SK-MEL-5 (cell line): ENCODE measurements at regions not wholly inside any gene's neighbourhood (a gene's known extent, or its start where the extent isn't known, plus 50 kb on each side); places are given as distances from the start of the nearest gene placed in this dataset.

ENCODE experiments used
- DNase-seq: peaks from one replicate; pipeline ENCODE4 v3.0.0-alpha.2; 2016; ENCODE audit warnings: low read depth, low spot score
- in situ Hi-C: cut with HindIII; loops from 2 replicates; pipeline ENCODE4 v1.10.0; 2016; ENCODE audit warnings: low sequenced_read_pairs, high pct_unique_total_duplicates, low pct_unique_long_range_greater_than_20kb

- in situ Hi-C loops = no loop called here
- peak; percentile 28 for DNase-seq
Observed at GRCh38 chr14:65286443-65286842, 126.1 kb upstream of the FUT8 start.

GRCh38 chr14:65287264-65288131 is 125.0 kb upstream of the FUT8 start:
- in situ Hi-C loops = no loop called here
- no peak for DNase-seq

- peak; percentile 45 for DNase-seq
- in situ Hi-C loops = no loop called here
Observed at GRCh38 chr14:65290830-65291229, 121.7 kb upstream of the FUT8 start.

- no peak for DNase-seq
- in situ Hi-C loops = no loop called here
Observed at GRCh38 chr14:65291531-65291930, 121.0 kb upstream of the FUT8 start.

- DNase-seq = no peak
- in situ Hi-C loops = no loop called here
Observed at GRCh38 chr14:65294816-65295215, 117.7 kb upstream of the FUT8 start.

GRCh38 chr14:65296402-65296801 is 116.1 kb upstream of the FUT8 start:
- in situ Hi-C loops = no loop called here
- DNase-seq = no peak

- no peak for DNase-seq
- in situ Hi-C loops = no loop called here
Observed at GRCh38 chr14:65296876-65297275, 115.7 kb upstream of the FUT8 start.

GRCh38 chr14:65297744-65298143 is 114.8 kb upstream of the FUT8 start:
- in situ Hi-C loops = no loop called here
- DNase-seq = no peak

- in situ Hi-C loops = no loop called here
- DNase-seq = no peak
Observed at GRCh38 chr14:65299826-65300225, 112.7 kb upstream of the FUT8 start.

GRCh38 chr14:65301862-65302539 is 110.5 kb upstream of the FUT8 start:
- no peak for DNase-seq
- in situ Hi-C loops = no loop called here

- DNase-seq = no peak
- in situ Hi-C loops = no loop called here
Observed at GRCh38 chr14:65302571-65303189, 109.8 kb upstream of the FUT8 start.

GRCh38 chr14:65303190-65303898 is 109.2 kb upstream of the FUT8 start:
- DNase-seq = no peak

GRCh38 chr14:65303899-65304222 is 108.7 kb upstream of the FUT8 start:
- no peak for DNase-seq
- in situ Hi-C loops = no loop called here

More at GRCh38 chr14:65303190-65303898, 109.2 kb upstream of the FUT8 start:
- in situ Hi-C loops = no loop called here

- in situ Hi-C loops = no loop called here
- DNase-seq = no peak
Observed at GRCh38 chr14:65304239-65304638, 108.3 kb upstream of the FUT8 start.

- in situ Hi-C loops = no loop called here
Observed at GRCh38 chr14:65304963-65305362, 107.6 kb upstream of the FUT8 start.

GRCh38 chr14:65308536-65308935 is 104.0 kb upstream of the FUT8 start:
- in situ Hi-C loops = no loop called here

More at GRCh38 chr14:65304963-65305362, 107.6 kb upstream of the FUT8 start:
- DNase-seq = no peak

GRCh38 chr14:65310568-65310967 is 102.0 kb upstream of the FUT8 start:
- in situ Hi-C loops = no loop called here
- DNase-seq = no peak

More at GRCh38 chr14:65308536-65308935, 104.0 kb upstream of the FUT8 start:
- DNase-seq = no peak

- in situ Hi-C loops = no loop called here
- DNase-seq = no peak
Observed at GRCh38 chr14:65312859-65313258, 99.7 kb upstream of the FUT8 start.
